GM19467 (cell line): ENCODE measurements at regions not wholly inside any gene's neighbourhood (a gene's known extent, or its start where the extent isn't known, plus 50 kb on each side); places are given as distances from the start of the nearest gene placed in this dataset.

Experiments
- ATAC-seq: cut with Tn5 transposase; IDR thresholded peaks from one replicate; pipeline ENCODE4 v1.9.1; 2021; ENCODE audit warnings: mild to moderate bottlenecking, moderate library complexity; ENCODE audit not compliant: unreplicated experiment

GRCh38 chr22:22799561-22799960 lies 88.1 kb upstream of the IGLL5 start:
- ATAC-seq, result no peak

- no peak for ATAC-seq
These were observed 86.9 kb upstream of the IGLL5 start for GRCh38 chr22:22800716-22801115.

GRCh38 chr22:22802339-22802970 lies 85.2 kb upstream of the IGLL5 start:
- ATAC-seq, result no peak

- no peak for ATAC-seq
These were observed 84.2 kb upstream of the IGLL5 start for GRCh38 chr22:22803285-22803853.

- ATAC-seq, result no peak
These were observed 77.6 kb upstream of the IGLL5 start for GRCh38 chr22:22810018-22810427.

GRCh38 chr22:22810471-22810870 lies 77.1 kb upstream of the IGLL5 start:
- ATAC-seq, result no peak

- ATAC-seq, result no peak
These were observed 76.3 kb upstream of the IGLL5 start for GRCh38 chr22:22811016-22812009.

- no peak for ATAC-seq
These were observed 75.3 kb upstream of the IGLL5 start for GRCh38 chr22:22812031-22812905.

GRCh38 chr22:22813126-22814075 lies 74.2 kb upstream of the IGLL5 start:
- no peak for ATAC-seq

GRCh38 chr22:22814666-22815396 lies 72.8 kb upstream of the IGLL5 start:
- no peak for ATAC-seq

- ATAC-seq, result no peak
These were observed 72.0 kb upstream of the IGLL5 start for GRCh38 chr22:22815397-22816170.

- no peak for ATAC-seq
These were observed 71.5 kb upstream of the IGLL5 start for GRCh38 chr22:22816171-22816514.

GRCh38 chr22:22816766-22817410 lies 70.7 kb upstream of the IGLL5 start:
- no peak for ATAC-seq

GRCh38 chr22:22817468-22818201 lies 70.0 kb upstream of the IGLL5 start:
- ATAC-seq, result no peak

- ATAC-seq, result no peak
These were observed 69.4 kb upstream of the IGLL5 start for GRCh38 chr22:22818202-22818538.

- peak; percentile 76 for ATAC-seq
These were observed 68.5 kb upstream of the IGLL5 start for GRCh38 chr22:22818861-22819855.
